Bronchial epithelial cell (primary cell): ENCODE measurements at regions not wholly inside any gene's neighbourhood (a gene's known extent, or its start where the extent isn't known, plus 50 kb on each side); places are given as distances from the start of the nearest gene placed in this dataset.

Experiments
- DNase-seq: peaks from one replicate; pipeline ENCODE4 v3.0.0-alpha.2; 2010; ENCODE audit warnings: low read depth
- FAIRE-seq: peaks from 2 replicates; lab custom pipeline; 2011; peaks lifted over from hg19 to GRCh38; lab: Jason Lieb, UNC
- H3K27me3 ChIP-seq: 2 replicates; pipeline ENCODE4 v1.5.1; 2011; ENCODE audit warnings: low read length; ENCODE audit not compliant: control insufficient read depth, insufficient read depth
- H3K36me3 ChIP-seq: 2 replicates; pipeline ENCODE4 v1.5.1; 2011; ENCODE audit warnings: low read length; ENCODE audit not compliant: control insufficient read depth, insufficient read depth
- H3K4me3 ChIP-seq: 2 replicates; pipeline ENCODE4 v1.5.1; 2011; ENCODE audit warnings: mild to moderate bottlenecking, low read depth, low read length, control low read depth
- CTCF ChIP-seq: IDR thresholded peaks from 2 replicates; pipeline ENCODE4 v1.5.1; 2011; ENCODE audit warnings: mild to moderate bottlenecking, moderate library complexity, low read length, control low read depth, inconsistent platforms; ENCODE audit not compliant: insufficient read depth, severe bottlenecking

- H3K27me3 ChIP-seq = no peaks in the 10 kb centered on the region
- no peak for TF ChIP-seq CTCF
- no peak for FAIRE-seq
- peak; percentile 10 for DNase-seq
- H3K4me3 ChIP-seq = no peak overlapping the region
- H3K36me3 ChIP-seq = no peaks in the 10 kb centered on the region
Measured at GRCh38 chr6:147033267-147033666, 170.9 kb upstream of the STXBP5 start.

GRCh38 chr6:147035886-147036285 is 168.3 kb upstream of the STXBP5 start:
- no peak for DNase-seq
- no peak for FAIRE-seq

GRCh38 chr6:147037881-147038280 is 166.3 kb upstream of the STXBP5 start:
- DNase-seq (no peak), FAIRE-seq (no peak)
- Histone ChIP-seq H3K4me3 (no peak overlapping the region), H3K36me3 (no peaks in the 10 kb centered on the region), H3K27me3 (no peaks in the 10 kb centered on the region)
- no peak for TF ChIP-seq CTCF

More at GRCh38 chr6:147035886-147036285, 168.3 kb upstream of the STXBP5 start:
- no peak for TF ChIP-seq CTCF
- no peaks in the 10 kb centered on the region for H3K27me3 ChIP-seq
- H3K4me3 ChIP-seq = no peak overlapping the region
- no peaks in the 10 kb centered on the region for H3K36me3 ChIP-seq

- no peaks in the 10 kb centered on the region for H3K27me3 ChIP-seq
- H3K36me3 ChIP-seq = no peaks in the 10 kb centered on the region
- TF ChIP-seq CTCF = no peak
- FAIRE-seq = no peak
- DNase-seq = no peak
- H3K4me3 ChIP-seq = no peak overlapping the region
Measured at GRCh38 chr6:147040121-147040910, 163.9 kb upstream of the STXBP5 start.

- DNase-seq (no peak), FAIRE-seq (no peak)
- Histone ChIP-seq H3K36me3 (no peaks in the 10 kb centered on the region), H3K27me3 (no peaks in the 10 kb centered on the region), H3K4me3 (no peak overlapping the region)
- no peak for TF ChIP-seq CTCF
Measured at GRCh38 chr6:147042679-147043078, 161.5 kb upstream of the STXBP5 start.
